A204.1 (cell line): ENCODE measurements at regions not wholly inside any gene's neighbourhood (a gene's known extent, or its start where the extent isn't known, plus 50 kb on each side); places are given as distances from the start of the nearest gene placed in this dataset.
"Not testable (repeated sequence)": the region's sequence is repeated elsewhere in the genome, so short reads cannot be mapped to it uniquely, and the experiment has no call there.

Experiments used
- FAIRE-seq: peaks from 2 replicates; lab custom pipeline; 2012; peaks lifted over from hg19 to GRCh38; lab: Jason Lieb, UNC

DNA sequence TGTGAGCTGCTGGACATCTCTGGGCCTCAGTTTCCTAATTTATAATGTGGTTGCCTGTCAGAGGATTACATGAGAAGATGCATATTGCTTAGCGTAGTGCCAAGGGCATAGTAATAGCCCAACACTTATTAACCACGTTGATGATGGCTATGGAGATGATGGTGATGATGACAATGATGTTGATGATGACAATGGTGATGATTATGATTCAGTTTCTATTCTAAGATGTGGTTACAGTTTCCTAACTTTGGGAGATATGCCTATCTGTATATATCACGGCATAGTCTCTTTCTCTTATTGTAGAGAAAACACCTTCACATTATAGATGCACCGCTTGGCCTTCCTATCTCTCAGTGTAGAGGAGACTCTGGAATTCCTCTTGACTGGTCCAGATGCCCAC, 311.9 kb upstream of the PLGLB2 start:
- not testable (repeated sequence) for FAIRE-seq

DNA sequence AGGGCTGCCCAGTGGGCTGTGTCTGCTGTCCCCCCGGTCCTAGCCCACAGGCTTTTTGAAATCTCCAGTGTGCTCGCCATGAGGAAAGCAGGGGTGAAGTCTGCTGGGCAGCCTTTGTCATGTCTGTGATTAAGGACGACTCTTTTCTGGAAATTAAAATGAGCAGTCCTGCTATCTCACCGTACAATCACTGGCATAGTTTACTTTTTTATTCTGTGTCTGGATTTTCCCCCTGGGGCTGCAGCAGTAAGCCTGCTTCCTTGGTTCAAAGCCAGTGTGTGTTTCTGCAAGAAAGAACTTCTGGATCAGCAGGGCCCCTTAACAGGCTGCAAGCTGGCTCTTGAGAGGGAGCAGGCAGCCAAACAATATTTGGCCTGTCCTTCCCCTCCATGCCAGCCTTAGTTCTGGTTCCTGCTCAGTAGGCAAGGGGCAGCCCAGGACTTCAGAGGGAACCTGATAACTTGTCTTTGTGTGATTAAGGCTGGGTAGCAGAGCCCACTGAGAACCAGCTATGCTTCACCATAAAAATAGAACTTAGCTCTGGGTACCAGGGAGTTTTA, 310.1 kb upstream of the PLGLB2 start:
- not testable (repeated sequence) for FAIRE-seq

DNA sequence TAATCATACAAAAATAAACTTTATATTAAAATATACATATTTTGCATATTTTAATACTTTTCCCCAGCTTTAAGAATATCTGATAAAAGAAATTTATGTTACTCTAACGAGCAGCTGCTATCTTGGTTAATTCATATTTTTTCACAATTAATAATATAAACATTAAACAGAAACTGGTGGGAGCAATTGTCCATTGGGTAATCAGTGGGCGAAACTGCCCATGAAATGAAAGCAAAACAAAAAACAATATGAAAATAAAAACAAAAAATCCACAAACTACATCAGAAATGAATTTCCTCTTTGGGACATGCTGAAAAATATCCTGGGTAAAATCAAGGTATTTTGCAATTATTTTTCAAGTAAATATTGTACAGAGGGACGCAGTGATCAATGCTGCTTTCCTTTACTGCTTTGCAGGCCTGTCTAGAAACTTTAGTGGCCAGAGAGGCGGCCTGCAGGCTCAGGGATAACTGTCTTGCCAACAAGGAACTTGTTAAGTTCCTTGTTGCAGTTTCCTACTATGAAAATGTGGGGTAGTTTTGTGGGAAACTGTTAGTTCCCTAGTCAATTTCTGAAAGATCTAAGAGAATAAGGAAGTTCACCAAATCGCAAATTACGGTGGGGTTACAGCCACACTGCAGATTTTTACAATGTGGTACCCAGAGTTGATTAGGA, 309.0 kb upstream of the PLGLB2 start:
- not testable (repeated sequence) for FAIRE-seq

DNA sequence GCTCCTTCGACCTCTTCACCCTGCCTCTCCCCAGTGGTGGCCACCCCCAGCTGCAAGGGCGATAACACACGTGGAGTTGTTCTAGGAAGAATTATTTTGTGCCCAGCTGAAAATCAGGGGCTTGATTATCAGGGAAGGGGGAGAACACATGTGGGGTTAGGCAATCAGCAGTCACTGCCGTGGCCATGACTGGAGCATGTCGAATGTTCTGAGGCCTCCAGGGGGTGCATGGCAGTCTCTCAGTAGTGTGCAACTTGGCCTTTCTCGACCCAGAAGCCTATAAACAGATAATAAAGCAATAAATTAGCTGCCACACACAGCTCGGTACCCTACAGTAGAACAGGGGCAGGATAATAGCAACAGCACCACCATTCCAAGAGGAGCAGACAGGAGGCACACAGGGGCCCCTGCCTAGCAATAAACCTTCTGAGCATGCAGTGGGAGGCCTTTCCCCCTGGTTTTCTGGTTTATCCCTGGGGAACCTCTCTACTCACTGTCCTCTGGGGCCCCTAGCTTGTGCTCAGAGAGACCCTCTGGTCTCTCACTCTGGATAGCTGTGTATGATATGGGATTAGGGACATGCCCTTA, 308.2 kb upstream of the PLGLB2 start:
- not testable (repeated sequence) for FAIRE-seq

DNA sequence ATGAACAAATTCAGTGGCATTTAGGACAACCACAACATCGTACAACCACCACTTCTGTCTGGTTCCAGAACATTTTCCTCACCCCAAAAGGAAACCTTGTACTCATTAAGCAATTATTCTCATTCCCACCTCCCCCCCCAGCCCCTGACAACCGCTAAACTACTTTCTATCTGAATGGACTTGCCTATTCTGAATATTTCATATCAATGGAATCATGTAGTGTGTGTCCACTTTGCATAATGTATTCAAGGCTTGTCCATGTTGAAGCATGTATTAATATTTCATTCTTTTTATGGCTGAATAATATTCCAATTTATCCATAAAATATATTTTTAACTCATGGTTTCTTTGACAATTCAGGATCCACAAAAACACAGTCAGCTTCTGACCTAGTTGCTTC, 307.2 kb upstream of the PLGLB2 start:
- FAIRE-seq, result not testable (repeated sequence)

DNA sequence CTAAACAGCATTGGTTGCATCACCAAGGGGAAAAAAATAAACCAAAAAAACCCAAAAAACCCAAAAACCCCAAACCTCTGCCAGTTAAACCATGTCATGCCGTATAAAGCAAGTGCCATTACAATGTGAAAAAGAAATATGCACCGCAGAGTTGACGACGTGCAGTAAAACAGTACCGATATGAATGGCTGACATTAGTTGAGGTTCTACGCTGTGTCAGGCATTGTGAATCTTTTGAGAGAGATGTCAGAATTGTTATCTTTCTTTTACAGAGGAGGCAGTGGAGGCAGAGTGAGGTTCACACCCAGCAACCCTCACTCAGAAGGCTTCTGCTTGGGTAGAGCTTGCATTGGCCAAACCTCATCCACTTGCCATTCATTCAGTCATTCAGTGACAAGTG, 306.5 kb upstream of the PLGLB2 start:
- FAIRE-seq, result not testable (repeated sequence)

DNA sequence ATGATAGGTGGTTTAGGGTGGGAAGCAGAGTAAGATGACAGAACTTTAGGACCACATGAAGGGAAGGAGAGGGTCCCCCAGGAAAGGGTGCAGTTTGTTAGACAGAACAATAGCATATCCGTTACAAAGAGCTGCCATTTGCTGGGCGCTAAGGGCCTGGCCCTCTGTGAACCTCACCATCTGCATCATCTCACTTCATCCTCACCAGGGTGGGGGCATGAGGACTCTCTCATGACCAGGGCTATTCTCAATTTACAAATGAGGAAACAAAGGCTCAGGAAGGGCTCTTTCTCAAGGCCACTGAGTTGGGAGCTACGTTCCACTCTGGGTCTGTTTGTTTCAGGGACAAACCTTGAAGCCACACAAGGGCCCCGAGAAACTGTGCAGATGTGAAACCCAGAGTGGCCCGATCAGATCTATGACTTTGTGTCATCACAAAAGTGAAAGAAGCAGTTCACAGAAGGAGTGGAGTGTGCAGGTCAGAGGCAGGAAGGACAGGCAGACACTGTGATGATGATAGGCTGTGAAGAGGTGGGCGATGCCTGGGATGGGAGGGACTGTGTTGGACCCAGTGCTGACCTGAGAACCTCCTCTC, 304.8 kb upstream of the PLGLB2 start:
- not testable (repeated sequence) for FAIRE-seq

DNA sequence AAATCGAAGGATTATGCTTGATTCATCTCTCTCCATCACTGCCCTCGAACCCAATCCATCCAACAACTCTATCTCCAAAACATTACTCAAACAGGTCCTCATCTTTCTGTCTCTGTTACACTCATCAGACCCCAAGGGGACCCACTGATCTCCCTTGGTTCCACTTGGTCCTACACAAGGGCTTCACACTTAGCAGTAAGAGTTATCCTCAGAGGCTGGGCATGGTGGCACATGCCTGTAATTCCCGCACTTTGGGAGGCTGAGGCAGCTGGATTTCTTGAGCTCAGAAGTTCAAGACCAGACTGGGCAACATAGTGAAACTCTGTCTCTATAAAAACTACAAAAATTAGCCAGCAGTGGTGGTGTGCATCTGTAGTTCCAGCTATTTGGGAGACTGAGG, 302.9 kb upstream of the PLGLB2 start:
- FAIRE-seq, result not testable (repeated sequence)

DNA sequence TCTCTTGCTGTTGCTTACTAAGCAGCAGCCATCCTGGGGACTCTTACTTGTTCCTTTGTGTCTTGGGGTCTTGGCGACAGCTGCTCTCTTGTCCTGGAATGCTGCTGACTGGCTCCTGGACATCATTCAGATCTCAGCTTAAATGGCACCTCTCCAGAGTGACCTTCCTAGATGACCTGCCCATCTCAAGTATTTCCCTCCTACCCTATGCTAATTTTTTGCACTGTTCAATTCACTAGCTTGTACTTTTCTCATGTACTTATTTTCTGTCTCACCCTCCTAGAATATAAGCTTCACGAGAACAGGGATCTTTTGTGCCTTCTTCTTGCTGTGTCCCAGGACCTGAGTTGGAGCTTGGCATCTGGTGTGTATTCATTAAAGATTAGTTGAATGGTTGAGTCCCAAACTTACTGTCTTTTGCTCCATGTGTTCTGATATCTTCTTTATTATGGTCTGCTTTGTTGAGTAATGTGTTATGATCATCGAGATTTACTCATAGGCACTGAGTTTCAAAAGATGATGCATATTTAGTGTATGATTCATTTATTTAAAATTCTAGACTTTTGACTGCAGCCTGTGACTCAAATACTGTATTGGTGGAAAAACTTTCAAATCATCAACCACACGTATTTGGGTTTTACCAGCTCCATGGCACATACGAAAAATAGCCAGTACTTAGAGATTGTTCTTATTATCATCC, 302.1 kb upstream of the PLGLB2 start:
- FAIRE-seq, result not testable (repeated sequence)

DNA sequence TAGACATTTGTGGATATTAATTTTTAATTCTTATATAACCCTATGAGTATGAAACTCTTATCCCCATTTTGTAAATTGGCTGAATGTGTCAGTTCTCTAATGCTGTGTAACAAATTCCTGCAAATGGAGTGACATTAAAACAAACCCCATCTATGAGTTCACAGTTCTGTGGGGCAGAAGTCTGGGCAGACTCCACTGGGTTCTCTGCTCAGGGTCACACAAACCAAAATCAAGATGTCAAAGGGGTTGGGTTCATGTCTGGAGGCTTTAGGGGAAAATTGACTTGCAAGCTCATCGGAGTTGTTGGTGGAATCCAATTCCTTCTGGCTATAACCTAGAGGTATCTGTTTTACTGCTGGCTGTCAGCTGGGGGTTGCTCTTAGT, 301.6 kb upstream of the PLGLB2 start:
- FAIRE-seq, result not testable (repeated sequence)

DNA sequence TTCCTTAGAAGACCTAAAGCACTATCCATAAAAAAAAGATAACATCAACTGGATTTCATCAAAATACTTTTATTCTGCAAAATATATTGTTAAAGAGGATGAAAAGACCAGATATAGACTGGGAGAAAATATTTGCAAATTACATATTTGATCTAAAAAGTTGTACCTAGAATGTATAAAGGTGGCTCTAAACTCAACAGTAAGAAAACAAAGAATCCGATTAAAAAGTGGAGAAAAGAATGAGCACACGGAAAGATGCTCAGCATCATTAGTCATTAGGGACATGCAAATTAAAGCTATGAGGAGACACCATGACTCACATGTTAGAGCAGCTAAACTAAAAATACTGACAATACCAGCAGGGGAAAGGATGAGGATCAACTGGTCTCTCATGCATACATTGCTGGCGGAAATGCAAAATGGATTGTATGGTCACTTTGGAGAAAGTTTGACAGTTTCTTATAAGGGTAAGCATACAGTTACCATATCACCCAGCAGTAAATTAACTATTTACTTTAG, 298.4 kb upstream of the PLGLB2 start:
- not testable (repeated sequence) for FAIRE-seq

DNA sequence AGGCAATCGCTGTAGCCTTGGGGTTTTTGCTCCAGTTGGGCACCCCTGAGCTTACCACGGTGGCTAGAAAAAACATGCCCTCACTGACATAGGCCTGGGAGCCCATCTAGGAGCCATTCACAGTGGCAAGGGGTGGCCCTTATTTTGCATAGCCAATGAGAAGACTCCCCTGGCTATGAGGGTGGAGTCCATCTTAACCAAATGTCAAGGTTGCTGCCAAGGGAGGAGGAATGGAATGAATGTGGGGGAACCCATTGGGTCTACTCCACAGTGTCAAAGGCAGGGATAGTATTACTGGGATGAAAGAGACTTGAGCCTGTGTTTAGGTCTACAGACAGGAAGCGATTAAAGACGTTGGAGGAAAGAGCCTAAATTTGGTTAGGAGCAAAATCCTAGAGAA, 295.7 kb upstream of the PLGLB2 start:
- FAIRE-seq, result not testable (repeated sequence)

DNA sequence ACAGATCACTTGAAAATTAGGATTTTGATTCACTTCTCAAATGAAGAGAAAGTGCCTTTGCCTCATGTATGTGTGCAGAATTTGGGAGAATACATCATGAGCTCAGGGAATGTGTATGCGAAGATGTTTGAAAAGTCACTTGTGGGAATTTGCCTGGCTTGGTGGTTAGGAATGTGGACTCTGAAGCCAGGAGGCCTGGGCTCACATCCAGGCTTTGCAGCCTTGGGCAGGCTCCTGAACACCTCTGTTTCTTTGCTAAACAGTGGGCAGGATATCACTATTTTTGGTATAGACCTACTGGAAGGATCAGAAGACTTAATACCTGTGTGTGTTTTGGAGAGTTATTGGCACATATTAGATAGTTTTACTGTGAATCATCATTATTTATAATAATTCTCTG, 295.0 kb upstream of the PLGLB2 start:
- not testable (repeated sequence) for FAIRE-seq

DNA sequence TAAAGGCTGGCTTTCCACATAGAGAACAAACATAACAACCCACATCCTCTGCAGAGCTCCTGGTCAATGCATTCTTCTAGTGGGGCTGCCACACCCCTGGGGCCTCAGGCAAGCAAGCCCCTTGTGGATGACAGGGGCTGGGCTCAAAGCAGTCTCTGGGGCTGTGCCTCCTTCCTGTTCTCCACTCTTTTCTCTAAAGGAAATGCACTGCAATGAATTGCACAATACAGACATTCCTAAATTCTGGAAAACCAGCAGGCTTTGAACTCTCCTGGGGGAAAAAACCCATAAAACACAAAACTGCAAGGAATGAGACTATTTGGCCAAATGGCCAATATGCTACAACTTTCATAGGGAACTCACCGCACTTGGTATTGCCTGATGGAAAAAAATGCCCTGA, 293.9 kb upstream of the PLGLB2 start:
- FAIRE-seq, result not testable (repeated sequence)

DNA sequence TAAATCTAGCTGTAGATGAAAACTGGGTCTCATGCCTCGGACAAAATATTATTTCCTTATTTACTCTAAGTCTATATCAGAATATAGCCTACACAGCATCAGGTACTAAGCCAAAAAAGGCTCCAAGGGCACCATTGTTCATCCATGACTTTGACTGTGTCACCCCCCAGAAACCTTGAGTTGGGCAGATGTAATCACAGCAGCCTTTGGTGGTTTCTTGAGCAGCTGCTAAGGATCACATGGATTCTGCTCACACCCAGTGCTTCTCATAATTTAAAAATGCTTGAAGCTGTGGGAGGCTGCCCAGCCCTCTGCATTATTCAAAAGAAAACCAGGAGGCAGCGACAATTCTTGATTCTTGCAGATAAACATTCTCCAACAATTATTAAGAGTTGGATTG, 293.5 kb upstream of the PLGLB2 start:
- not testable (repeated sequence) for FAIRE-seq

DNA sequence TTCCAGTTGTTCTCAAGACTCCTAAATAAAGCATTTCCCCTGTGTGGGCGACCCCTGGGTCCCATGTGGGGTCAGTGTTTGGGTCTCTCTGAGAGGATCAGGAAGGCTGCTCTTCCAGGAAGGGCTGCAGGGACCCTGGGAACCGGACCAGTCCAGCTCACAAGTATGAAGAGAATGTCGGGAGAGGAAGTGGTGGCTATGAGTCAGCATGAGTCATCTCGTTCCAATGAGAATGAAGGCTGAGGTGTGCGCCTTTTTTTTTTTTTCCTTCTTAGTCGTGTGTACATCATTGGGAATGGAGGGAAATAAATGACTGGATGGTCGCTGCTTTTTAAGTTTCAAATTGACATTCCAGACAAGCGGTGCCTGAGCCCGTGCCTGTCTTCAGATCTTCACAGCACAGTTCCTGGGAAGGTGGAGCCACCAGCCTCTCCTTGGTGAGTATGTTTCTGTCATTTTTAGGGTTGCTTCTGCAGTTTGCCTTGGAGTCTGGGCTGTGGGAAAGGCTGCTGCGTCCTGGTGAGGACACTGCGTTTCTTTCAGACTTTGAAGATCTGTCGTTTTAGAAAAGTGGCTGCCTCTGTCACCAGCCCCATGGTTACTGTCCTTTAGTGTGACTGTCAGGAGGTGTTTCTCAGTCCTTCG, 292.6 kb upstream of the PLGLB2 start:
- FAIRE-seq, result peak; percentile 91

DNA sequence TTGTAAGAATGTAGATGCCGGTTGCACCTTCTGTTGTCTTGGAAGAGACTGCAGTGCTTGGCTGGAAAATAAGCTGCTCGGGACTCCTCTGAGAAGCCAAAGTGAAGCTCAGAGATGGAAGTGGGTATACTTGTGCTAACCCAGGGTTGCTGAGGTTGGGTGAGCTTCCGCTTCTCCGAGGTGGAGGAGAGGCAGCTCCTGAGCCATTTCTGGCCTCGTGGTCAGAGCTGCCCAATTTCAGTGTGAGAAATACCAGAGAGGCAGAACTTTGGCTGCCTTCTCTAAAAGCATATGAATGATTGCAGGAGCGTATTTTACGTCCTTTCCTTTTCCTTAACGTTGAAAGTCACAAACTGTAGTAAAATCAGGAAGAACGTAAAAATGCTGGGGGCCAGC, 292.0 kb upstream of the PLGLB2 start:
- FAIRE-seq, result not testable (repeated sequence)

DNA sequence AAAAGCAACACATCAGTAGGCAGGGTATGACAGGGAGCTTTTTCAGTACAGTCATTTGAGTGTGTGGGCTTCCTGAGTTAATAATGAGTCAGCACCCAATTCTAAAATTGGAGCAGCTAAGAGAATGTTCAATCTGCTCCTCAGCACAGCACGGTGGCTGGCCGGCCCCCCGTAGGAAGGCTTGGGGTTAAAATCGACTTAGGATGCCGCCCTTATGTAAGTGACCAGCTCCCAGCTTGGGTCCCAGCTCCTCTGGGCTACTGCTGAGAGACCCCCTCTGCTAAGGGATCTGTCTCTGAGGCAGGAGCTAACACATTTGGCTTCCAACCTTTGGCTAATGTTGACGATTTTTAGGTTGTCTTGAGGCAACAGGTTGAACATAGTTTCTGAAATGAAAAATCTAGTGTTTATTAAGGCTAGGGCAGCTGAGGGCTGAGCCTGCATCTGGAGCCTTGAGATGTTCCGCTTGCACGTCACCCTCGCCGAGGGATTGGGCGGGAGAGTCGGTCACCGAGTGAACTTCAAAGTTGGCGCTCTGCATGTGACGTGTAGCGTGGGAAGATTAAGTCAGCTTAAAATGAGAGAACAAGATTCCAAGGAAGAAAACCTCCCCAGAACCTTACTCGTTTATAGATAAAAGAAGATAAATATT, 291.3 kb upstream of the PLGLB2 start:
- FAIRE-seq, result not testable (repeated sequence)

DNA sequence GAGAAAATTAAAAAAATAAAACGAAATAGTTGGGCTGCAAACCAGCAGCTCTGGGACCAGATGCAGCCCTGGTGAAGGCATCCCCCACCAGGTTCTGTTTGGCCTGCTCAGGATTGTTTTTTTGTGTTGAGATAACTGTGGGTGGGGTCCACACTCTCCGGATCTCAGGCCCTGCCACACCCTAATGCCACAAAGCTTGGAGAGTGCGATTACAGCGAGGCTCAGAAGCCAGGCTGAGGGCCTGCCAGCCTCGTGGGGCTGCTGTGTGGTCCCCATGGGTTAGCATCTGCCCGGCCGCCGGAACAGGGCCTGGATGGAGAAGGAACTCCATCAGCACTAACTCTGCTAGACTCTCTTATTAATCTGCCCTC, 290.8 kb upstream of the PLGLB2 start:
- FAIRE-seq, result not testable (repeated sequence)

DNA sequence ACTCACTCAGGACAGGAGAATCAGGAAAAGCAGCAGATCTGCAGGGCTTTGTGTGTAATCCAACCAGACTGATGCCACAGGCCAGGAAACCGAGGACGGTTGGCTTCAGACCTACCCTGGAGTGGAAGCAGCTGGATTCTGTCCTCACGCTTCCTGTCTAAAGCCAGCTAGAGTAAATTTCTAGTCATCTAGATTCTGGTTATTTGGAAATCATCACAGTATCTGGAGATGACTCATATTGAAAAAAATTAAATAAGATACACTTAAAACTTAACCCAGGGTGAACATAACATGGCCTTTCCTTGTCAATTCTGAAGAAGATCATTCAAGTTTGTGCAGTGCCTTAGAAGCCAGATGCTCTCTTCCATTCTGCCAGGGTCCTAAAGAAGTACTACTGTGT, 288.9 kb upstream of the PLGLB2 start:
- not testable (repeated sequence) for FAIRE-seq

DNA sequence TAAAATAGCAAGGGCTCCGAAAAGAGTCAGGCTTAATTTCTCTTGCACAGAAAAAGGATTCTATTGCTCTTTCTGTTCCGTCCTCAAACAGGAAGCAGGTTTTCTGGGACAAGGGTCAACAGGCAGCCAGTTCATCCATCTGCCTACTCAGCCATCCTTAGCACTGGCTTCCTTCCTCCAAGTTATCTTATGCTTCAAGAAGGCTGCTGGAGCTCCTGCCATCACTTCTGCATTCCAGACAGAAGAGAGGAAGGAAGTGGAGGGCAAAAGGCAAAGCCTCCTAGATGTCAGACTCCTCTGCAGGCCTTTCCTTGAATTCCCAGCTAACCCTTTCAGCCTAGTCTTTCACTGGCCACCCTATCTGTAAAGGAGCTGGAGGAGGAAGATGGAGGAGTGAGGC, 287.8 kb upstream of the PLGLB2 start:
- FAIRE-seq, result not testable (repeated sequence)

DNA sequence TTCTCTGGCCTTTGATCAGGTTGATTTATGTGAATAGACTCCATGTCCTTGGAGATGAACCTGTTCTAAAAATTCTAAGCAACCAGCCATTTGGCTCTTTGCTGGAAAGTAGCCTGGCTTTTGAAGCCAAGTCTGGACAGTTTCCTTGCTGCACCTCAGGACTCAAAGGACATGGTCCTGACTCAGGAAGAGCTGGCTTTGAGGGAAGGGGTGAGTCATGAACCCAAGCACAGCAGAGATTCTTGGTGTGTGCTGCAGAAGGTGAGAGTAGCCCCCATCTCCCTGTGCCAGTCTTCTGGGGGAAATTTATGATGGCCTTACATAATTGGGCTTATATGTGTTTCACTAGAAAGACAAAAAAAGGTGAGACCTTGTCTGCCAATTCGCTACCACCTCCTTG, 287.2 kb upstream of the PLGLB2 start:
- not testable (repeated sequence) for FAIRE-seq
